ENCODE measurements at regions not wholly inside any gene's neighbourhood (a gene's known extent, or its start where the extent isn't known, plus 50 kb on each side); places are given as distances from the start of the nearest gene placed in this dataset.

DNA sequence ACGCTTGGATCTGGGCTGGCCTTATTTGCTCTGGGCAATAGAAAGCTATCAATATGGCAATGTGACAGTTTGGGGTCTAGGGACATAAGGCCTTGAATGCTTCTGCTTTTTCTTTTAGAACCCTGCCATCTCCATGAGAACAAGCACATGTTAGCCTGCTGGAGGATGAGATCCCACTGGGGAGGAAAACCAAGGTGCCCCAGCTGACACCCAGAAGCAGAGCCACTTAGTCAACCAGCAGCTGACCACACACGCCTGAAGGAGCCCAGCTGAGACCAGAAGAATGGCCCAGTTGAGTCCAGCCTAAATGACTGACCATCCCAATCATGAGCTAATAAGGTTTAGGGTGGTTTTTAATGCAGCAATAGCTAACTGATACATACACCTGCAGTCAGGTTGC, 171.2 kb downstream of the AHSP start:
- TF ChIP-seq CTCF (IDR thresholded peaks at IDR 0.05) (no peak), CHD2 (IDR thresholded peaks at IDR 0.05; ENCODE audit: low read length, partially characterized antibody) (no peak), FOXJ3 (CRISPR knock-in tag; IDR thresholded peaks at IDR 0.05) (no peak), SIN3A (IDR thresholded peaks at IDR 0.05; ENCODE audit: borderline replicate concordance, low read depth, low read length) (no peak), TAF1 (IDR thresholded peaks at IDR 0.05; ENCODE audit: borderline replicate concordance, low read depth, low read length) (no peak), POLR2AphosphoS5 (IDR thresholded peaks at IDR 0.05; ENCODE audit: low read depth, low read length) (no peak), YY1 (IDR thresholded peaks at IDR 0.05; ENCODE audit: low read depth) (no peak), EP300 (IDR thresholded peaks at IDR 0.05; ENCODE audit: borderline replicate concordance in 1 of 2, low read depth in 1 of 2, low read length in 1 of 2) (no peak), MAX (IDR thresholded peaks at IDR 0.05; ENCODE audit: low read depth) (no peak)
- TF ChIP-seq, protein P1, sequence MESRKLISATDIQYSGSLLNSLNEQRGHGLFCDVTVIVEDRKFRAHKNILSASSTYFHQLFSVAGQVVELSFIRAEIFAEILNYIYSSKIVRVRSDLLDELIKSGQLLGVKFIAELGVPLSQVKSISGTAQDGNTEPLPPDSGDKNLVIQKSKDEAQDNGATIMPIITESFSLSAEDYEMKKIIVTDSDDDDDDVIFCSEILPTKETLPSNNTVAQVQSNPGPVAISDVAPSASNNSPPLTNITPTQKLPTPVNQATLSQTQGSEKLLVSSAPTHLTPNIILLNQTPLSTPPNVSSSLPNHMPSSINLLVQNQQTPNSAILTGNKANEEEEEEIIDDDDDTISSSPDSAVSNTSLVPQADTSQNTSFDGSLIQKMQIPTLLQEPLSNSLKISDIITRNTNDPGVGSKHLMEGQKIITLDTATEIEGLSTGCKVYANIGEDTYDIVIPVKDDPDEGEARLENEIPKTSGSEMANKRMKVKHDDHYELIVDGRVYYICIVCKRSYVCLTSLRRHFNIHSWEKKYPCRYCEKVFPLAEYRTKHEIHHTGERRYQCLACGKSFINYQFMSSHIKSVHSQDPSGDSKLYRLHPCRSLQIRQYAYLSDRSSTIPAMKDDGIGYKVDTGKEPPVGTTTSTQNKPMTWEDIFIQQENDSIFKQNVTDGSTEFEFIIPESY (IDR thresholded peaks at IDR 0.05; ENCODE audit: borderline replicate concordance, low read depth), result no peak
